ENCODE measurements at regions not wholly inside any gene's neighbourhood (a gene's known extent, or its start where the extent isn't known, plus 50 kb on each side); places are given as distances from the start of the nearest gene placed in this dataset.

- Histone ChIP-seq H3K27me3 (ENCODE audit: control insufficient read depth in 2 of 2, insufficient read depth in 2 of 2, low read length in 2 of 2) (no peaks in the 10 kb centered on the region), H4K20me1 (replicated peaks; ENCODE audit: control insufficient read depth, extremely low read depth, insufficient read depth, low read length) (no peaks in the 10 kb centered on the region), H3K4me1 (ENCODE audit: control insufficient read depth, extremely low read depth, insufficient read depth, low read length) (no peaks in the 10 kb centered on the region), H3K27ac (ENCODE audit: insufficient read depth, low read depth, low read length) (no peak overlapping the region), H3K4me3 (replicated peaks in 1 of 3; ENCODE audit: insufficient read depth in 1 of 3, low read depth in 1 of 3, low read length in 3 of 3) (no peak overlapping the region), H3K4me2 (ENCODE audit: insufficient read depth, low read length) (no peak overlapping the region), H3K9ac (replicated peaks; ENCODE audit: extremely low read depth, insufficient read depth, low read length) (no peak overlapping the region), H3K79me2 (ENCODE audit: control insufficient read depth, insufficient read depth, low read length) (no peaks in the 10 kb centered on the region), H3K36me3 (ENCODE audit: control insufficient read depth in 2 of 2, extremely low read depth in 1 of 2, insufficient read depth in 2 of 2, low read length in 2 of 2) (no peaks in the 10 kb centered on the region), H3K9me1 (replicated peaks; ENCODE audit: control insufficient read depth, extremely low read depth, insufficient read depth, low read length) (no peaks in the 10 kb centered on the region), H3K9me3 (replicated peaks; ENCODE audit: control insufficient read depth, insufficient read depth, low read length) (peaks cover 3% of the 10 kb centered on the region), H2AFZ (ENCODE audit: low read depth, low read length) (no peak overlapping the region)
- POLR2A ChIA-PET = no interaction called here
- no peak for DNase-seq (ENCODE audit: low read depth, low spot score)
- no TSS peak for BruUV-seq (replicated peaks)
- no peak for FAIRE-seq
- intact Hi-C loops (cut with micrococcal nuclease) (no loop called here), dilution Hi-C loops (cut with MboI; ENCODE audit: extremely low pct_ligation_motif_present, low sequenced_read_pairs) (no loop called here)
- CTCF ChIA-PET = no interaction called here
- TF ChIP-seq POLR2AphosphoS5 (IDR thresholded peaks at IDR 0.05; ENCODE audit: insufficient read depth, low read depth, low read length) = no peak
- TF ChIP-seq GATA2 (IDR thresholded peaks at IDR 0.05; ENCODE audit: insufficient read depth, insufficient read length, low read depth, low read length) = no peak
- no peak for TF ChIP-seq MAX (IDR thresholded peaks at IDR 0.05; ENCODE audit: insufficient read depth, insufficient read length)
- no peak for TF ChIP-seq JUN (IDR thresholded peaks at IDR 0.05; ENCODE audit: borderline replicate concordance, insufficient read depth, insufficient read length, low read depth)
- TF ChIP-seq FOS (IDR thresholded peaks at IDR 0.05; ENCODE audit: borderline replicate concordance, insufficient read depth, low read length) = no peak
- no peak for TF ChIP-seq CTCF (IDR thresholded peaks at IDR 0.05; ENCODE audit: extremely low read depth in 1 of 2, insufficient read depth in 1 of 2, low read depth in 1 of 2, low read length in 2 of 2)
- TF ChIP-seq EZH2 (IDR thresholded peaks at IDR 0.05; ENCODE audit: borderline replicate concordance, low read depth, low read length, severe bottlenecking) = no peak
- TF ChIP-seq MYC (IDR thresholded peaks at IDR 0.05; ENCODE audit: low read depth, low read length) = no peak
- TF ChIP-seq POLR2A (IDR thresholded peaks at IDR 0.05; ENCODE audit: low read depth, low read length) = no peak
Observed at GRCh38 chr3:4149296-4149695, 153.9 kb upstream of the SETMAR start.
